HG02981 (cell line): ENCODE measurements at regions not wholly inside any gene's neighbourhood (a gene's known extent, or its start where the extent isn't known, plus 50 kb on each side); places are given as distances from the start of the nearest gene placed in this dataset.

Source experiments
- ATAC-seq: cut with Tn5 transposase; IDR thresholded peaks from one replicate; pipeline ENCODE4 v1.9.1; 2021; ENCODE audit warnings: mild to moderate bottlenecking, moderate library complexity; ENCODE audit not compliant: unreplicated experiment

GRCh38 chr17:71229070-71229469 is 891.8 kb upstream of the SOX9 start:
- no peak for ATAC-seq

DNA sequence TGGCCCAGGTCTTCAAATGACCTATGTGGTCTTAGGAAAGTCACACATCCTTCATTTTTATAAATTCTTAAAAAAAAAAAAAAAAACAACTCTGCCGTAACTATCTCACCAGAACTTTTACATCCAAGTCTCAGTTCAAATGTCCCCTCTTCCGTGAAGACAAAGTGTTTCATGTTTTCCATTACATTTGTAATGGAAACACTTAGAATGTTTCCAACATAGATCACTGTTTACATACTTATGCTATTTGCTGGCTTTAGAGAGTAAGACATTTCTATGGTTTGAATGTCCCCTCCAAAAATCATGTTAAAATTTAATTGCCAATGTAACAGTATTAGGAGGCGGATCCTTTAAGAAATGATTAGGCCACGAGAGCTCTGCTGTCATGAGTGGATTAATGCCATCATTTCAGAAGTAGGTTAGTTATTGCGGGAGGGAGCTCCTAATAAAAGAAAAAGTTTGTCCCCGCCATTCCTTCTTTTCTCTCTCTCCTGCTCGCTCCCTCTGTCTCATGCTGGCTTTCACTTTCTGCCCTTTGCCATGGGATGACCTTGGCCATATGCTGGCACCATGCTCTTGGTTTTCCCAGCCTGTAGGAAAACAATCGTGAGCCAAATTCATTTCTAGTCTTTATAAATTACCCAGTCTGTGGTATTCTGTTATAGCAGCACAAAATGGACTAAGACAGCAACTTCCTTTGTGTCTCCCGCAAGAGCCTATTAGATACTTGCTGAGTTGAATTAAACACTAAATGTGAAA is 887.8 kb upstream of the SOX9 start:
- ATAC-seq, result no peak

DNA sequence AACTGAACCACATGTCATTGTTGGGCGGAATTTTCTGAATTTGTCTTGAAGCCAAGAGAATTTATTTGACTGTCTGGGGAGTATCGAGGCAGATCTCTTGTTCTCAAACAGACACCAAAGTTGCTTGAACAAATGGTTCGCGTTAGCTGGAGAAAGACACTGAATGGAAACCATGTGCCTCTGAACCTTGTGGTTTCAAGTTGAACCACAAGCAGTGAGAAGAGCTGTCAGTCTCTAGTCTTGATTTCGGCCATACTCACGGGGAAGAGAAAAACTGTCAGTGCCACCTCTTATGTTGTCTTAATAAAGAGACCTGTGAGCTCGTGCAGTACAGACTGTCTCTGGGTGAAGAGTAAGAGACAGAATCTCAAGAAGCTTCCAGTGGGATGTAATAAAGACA is 886.5 kb upstream of the SOX9 start:
- ATAC-seq, result no peak

DNA sequence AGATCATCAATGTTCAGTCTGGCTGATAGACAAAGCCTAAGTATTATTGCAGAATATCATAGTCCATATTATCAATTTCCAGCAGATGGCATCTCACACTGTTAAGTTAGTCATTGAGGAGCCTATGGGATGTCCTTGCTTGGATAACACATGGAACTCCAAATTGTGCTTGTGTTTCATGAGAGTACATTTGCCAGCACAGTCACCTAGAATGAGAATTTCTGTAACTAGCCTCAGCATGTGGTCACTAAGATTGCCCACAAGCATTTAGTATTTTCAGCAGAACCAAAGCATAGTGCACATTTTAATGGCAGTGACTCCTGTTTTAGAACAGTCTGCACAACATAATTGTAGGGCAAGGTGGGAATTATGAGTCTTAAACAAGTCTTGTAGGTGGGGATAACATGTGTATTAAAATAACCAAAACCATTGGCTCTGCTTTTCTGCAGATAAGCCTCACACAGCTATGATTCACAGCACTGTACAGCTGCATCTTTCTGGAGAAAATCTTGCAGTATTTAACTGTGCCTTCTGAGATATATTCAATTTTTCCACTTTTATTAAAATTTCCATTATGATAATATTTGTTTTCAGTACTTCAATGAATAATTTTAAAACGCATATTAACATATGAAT is 882.8 kb upstream of the SOX9 start:
- ATAC-seq, result no peak

GRCh38 chr17:71247441-71248015 is 873.3 kb upstream of the SOX9 start:
- ATAC-seq, result no peak

- ATAC-seq, result no peak
Observed at GRCh38 chr17:71251276-71251675, 869.5 kb upstream of the SOX9 start.

- no peak for ATAC-seq
Observed at GRCh38 chr17:71251951-71252350, 868.9 kb upstream of the SOX9 start.

GRCh38 chr17:71252436-71252835 is 868.4 kb upstream of the SOX9 start:
- ATAC-seq, result no peak

- ATAC-seq, result no peak
Observed at GRCh38 chr17:71257096-71257495, 863.7 kb upstream of the SOX9 start.

GRCh38 chr17:71260366-71260940 is 860.4 kb upstream of the SOX9 start:
- no peak for ATAC-seq

DNA sequence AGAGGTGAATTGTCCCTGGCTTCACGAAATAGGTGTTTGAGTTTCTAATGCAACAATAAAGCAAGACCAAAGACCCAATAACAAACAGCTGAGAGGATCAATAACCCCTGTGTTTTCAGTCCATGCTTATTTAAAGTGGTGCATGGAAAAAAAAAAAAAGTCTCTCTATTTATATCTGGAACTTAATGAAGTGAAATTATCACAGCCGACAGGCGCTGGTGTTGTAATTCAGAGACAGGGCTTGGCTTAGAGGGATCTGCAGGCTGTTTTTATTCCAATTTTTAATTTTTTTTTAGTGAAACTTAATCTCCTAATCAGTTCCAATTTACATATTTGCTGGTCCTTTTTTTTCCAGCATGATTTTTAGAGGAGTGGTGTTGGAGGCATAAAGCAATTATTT is 858.2 kb upstream of the SOX9 start:
- no peak for ATAC-seq

DNA sequence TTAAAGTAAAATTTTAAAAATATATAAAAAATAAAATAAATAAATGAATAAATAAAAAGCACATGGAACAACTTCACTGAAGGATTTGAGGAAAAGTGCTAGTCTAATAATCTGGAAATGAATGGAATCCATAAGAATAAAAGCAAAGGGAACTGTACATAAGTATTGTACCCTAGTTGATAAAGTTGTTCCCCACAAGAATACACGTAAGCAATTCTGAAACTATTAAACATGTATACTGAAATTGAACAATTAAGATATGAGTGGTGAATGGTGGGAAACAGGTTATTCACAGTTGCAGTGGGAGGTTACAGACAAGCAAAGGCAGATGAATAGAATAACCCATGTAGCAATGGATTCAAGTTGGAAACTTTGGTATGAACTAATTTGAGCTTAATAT is 853.2 kb upstream of the SOX9 start:
- no peak for ATAC-seq

GRCh38 chr17:71269201-71269600 is 851.6 kb upstream of the SOX9 start:
- no peak for ATAC-seq

- no peak for ATAC-seq
Observed at GRCh38 chr17:71273441-71273840, 847.4 kb upstream of the SOX9 start.

GRCh38 chr17:71276079-71276478 is 844.7 kb upstream of the SOX9 start:
- ATAC-seq, result no peak

DNA sequence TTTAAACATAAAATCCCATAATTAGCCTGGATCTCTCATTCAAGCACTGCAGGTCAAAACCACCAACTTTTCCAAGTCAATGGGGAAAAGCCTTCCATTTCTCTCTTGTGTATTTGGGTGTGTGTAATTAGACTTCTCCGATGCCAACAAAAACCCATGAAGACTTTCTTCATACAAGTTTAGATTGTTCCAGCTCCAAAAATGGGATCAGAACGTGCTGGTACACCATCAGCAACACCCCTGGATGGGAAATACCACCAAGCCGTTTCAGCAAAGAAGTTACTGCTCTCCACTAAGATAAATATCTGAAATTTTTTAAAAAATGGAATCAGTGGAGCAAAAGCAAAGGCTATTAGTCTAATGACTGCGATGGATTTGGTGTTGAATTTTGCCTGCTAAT is 837.3 kb upstream of the SOX9 start:
- ATAC-seq, result no peak

- ATAC-seq, result no peak
Observed at GRCh38 chr17:71284032-71284755, 836.6 kb upstream of the SOX9 start.

DNA sequence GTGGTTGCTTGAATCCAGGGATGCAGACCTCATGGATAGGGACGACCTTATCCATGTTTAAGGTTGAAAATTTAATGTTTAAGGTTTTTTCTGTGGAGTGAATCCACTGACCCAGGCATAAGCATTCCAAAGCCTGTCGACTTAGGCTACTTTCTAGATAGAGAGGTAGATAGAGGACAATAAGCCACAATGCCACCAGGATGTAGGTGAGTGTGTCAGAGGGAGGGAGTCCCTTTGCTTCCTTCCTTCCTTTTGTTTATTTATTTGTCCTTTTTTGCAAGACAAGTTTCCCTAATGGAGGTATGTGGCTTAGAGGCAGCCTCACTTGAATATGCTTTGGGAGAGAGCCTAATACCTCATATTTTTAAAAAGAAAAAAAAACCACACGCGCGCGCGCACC is 834.2 kb upstream of the SOX9 start:
- no peak for ATAC-seq

DNA sequence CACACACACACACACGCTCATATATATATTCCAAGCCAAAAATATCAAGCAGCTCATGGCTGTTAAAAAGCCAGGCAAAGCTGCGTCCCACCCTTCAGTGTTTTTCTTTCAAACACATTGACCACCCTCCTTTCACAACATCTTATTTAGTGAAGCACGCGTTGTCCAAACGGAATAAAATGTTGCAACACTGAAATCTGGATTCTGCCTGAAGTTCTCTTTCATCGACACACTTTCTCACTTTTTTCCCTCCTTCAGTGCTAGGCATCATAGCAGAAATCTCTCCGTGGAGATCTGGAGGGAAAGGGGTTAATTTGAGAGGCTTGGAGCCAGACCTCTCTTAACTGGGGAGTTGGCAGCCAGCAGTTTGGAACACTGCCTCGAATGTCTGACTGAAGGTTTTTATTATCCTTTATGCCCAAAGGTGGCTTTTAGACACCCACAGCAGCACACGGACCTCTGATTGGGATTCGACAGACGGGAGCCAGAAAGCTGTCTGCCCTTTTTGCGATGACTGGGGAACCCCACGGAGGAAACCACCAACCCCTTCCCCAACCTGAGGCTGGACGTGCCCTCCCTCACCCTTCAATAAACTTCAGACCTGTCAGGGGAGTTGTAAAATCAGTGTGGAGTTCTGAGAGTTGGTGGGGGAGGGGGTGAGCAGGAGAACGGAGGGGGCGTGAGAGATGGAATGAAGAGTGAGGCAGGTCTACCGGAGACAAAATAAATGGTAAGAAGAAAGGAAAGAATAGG is 833.6 kb upstream of the SOX9 start:
- ATAC-seq, result no peak

GRCh38 chr17:71292006-71292405 is 828.8 kb upstream of the SOX9 start:
- no peak for ATAC-seq

DNA sequence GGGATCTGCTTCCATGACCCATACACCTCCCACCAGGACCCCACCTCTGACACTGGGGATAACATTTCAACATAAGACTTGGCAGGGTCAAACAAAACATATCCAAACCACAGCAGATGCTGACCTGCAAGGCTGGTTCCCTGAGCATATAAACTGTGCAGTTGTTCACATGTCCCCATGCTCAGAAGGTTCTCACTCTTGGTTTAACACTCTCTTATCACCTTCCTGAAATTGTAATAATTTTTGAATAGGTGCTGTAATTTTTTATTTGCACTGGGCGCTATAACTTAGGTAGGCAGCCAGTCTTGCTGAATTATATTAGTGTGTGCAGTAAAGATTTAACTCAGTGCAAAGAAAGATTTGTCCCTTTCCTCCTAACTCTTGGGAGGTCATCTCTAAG is 824.8 kb upstream of the SOX9 start:
- ATAC-seq, result no peak
